Upper lobe of right lung (tissue), 1 donor: ENCODE measurements at regions not wholly inside any gene's neighbourhood (a gene's known extent, or its start where the extent isn't known, plus 50 kb on each side); places are given as distances from the start of the nearest gene placed in this dataset.

ENCODE experiments used
- ATAC-seq: fragments of 200-7000 bp; cut with Tn5 transposase; one replicate; pipeline ENCODE4 v1.9.1; 2020; ENCODE audit warnings: mild to moderate bottlenecking, moderate library complexity
- DNase-seq: peaks from one replicate; pipeline ENCODE4 v3.0.0-alpha.2; 2020
- H3K27ac ChIP-seq: fragments of 200-600 bp; one replicate; pipeline ENCODE4 v1.8.0; 2022
- H3K27me3 ChIP-seq: fragments of 200-600 bp; one replicate; pipeline ENCODE4 v1.8.0; 2022; ENCODE audit warnings: mild to moderate bottlenecking
- H3K36me3 ChIP-seq: fragments of 200-600 bp; one replicate; pipeline ENCODE4 v1.8.0; 2022
- H3K4me1 ChIP-seq: fragments of 200-600 bp; one replicate; pipeline ENCODE4 v1.8.0; 2022
- H3K4me3 ChIP-seq: fragments of 200-600 bp; one replicate; pipeline ENCODE4 v1.8.0; 2022; ENCODE audit warnings: mild to moderate bottlenecking
- H3K9me3 ChIP-seq: fragments of 200-600 bp; one replicate; pipeline ENCODE4 v1.8.0; 2022
- CTCF ChIP-seq: fragments of 200-600 bp; IDR thresholded peaks from one replicate; pipeline ENCODE4 v1.8.0; 2022; ENCODE audit warnings: antibody characterized with exemption
- intact Hi-C: fragments of 100-400 bp; cut with DNase I; formaldehyde crosslinking; loops from one replicate; pipeline ENCODE4 v1.11.0; 2022
- donor health status: DM: no; HTN: yes; CAD: no; lungs with severe emphysema.

- no peak overlapping the region for H3K4me3 ChIP-seq
- ATAC-seq (no peak), DNase-seq (no peak)
- H3K27me3 ChIP-seq, result no peaks in the 10 kb centered on the region
- no peak overlapping the region for H3K27ac ChIP-seq
- H3K36me3 ChIP-seq, result no peaks in the 10 kb centered on the region
- TF ChIP-seq CTCF, result no peak
- intact Hi-C loops, result no loop called here
- no peaks in the 10 kb centered on the region for H3K9me3 ChIP-seq
- peaks cover 4% of the 10 kb centered on the region for H3K4me1 ChIP-seq
Observed at GRCh38 chr10:78188446-78188845, 154.8 kb downstream of the RPS24 start.

- peak; percentile 32 for ATAC-seq
Observed at GRCh38 chr10:78190051-78190825, 156.6 kb downstream of the RPS24 start.

GRCh38 chr10:78191301-78191700 lies 157.6 kb downstream of the RPS24 start:
- DNase-seq, result no peak
- H3K4me1 ChIP-seq, result no peaks in the 10 kb centered on the region
- intact Hi-C loops, result no loop called here
- no peak for TF ChIP-seq CTCF
- no peaks in the 10 kb centered on the region for H3K27me3 ChIP-seq
- H3K9me3 ChIP-seq, result no peaks in the 10 kb centered on the region
- H3K36me3 ChIP-seq, result no peaks in the 10 kb centered on the region
- H3K27ac ChIP-seq, result no peak overlapping the region
- no peak for ATAC-seq
- H3K4me3 ChIP-seq, result no peak overlapping the region

More at GRCh38 chr10:78190051-78190825, 156.6 kb downstream of the RPS24 start:
- H3K27me3 ChIP-seq, result no peaks in the 10 kb centered on the region
- intact Hi-C loops, result no loop called here
- peaks cover 3% of the 10 kb centered on the region for H3K4me1 ChIP-seq
- no peak overlapping the region for H3K4me3 ChIP-seq
- TF ChIP-seq CTCF, result no peak
- H3K27ac ChIP-seq, result no peak overlapping the region
- no peak for DNase-seq
- H3K9me3 ChIP-seq, result no peaks in the 10 kb centered on the region
- no peaks in the 10 kb centered on the region for H3K36me3 ChIP-seq

GRCh38 chr10:78193189-78193588 lies 159.5 kb downstream of the RPS24 start:
- ATAC-seq (no peak), DNase-seq (no peak)
- no peak for TF ChIP-seq CTCF
- H3K27me3 ChIP-seq, result no peaks in the 10 kb centered on the region
- no peaks in the 10 kb centered on the region for H3K36me3 ChIP-seq
- no peaks in the 10 kb centered on the region for H3K4me1 ChIP-seq
- H3K9me3 ChIP-seq, result no peaks in the 10 kb centered on the region
- H3K4me3 ChIP-seq, result no peak overlapping the region
- intact Hi-C loops, result no loop called here
- H3K27ac ChIP-seq, result no peak overlapping the region

- Histone ChIP-seq H3K9me3 (no peaks in the 10 kb centered on the region), H3K4me3 (no peak overlapping the region), H3K27me3 (no peaks in the 10 kb centered on the region), H3K36me3 (no peaks in the 10 kb centered on the region), H3K4me1 (no peaks in the 10 kb centered on the region), H3K27ac (no peak overlapping the region)
- TF ChIP-seq CTCF, result no peak
- intact Hi-C loops, result no loop called here
- DNase-seq (no peak), ATAC-seq (no peak)
Observed at GRCh38 chr10:78194050-78194449, 160.4 kb downstream of the RPS24 start.
